NCI-H460 (cell line): ENCODE measurements at regions not wholly inside any gene's neighbourhood (a gene's known extent, or its start where the extent isn't known, plus 50 kb on each side); places are given as distances from the start of the nearest gene placed in this dataset.
"Not testable (repeated sequence)": the region's sequence is repeated elsewhere in the genome, so short reads cannot be mapped to it uniquely, and the experiment has no call there.

ENCODE experiments used
- DNase-seq: peaks from one replicate; pipeline ENCODE4 v3.0.0-alpha.2; 2016; ENCODE audit warnings: low read depth; ENCODE audit errors: extremely low read depth

GRCh38 chr10:23543691-23544380 lies 105.0 kb downstream of the OTUD1 start:
- DNase-seq = no peak

- not testable (repeated sequence) for DNase-seq
Measured at GRCh38 chr10:23545866-23546265, 107.0 kb downstream of the OTUD1 start.

DNA sequence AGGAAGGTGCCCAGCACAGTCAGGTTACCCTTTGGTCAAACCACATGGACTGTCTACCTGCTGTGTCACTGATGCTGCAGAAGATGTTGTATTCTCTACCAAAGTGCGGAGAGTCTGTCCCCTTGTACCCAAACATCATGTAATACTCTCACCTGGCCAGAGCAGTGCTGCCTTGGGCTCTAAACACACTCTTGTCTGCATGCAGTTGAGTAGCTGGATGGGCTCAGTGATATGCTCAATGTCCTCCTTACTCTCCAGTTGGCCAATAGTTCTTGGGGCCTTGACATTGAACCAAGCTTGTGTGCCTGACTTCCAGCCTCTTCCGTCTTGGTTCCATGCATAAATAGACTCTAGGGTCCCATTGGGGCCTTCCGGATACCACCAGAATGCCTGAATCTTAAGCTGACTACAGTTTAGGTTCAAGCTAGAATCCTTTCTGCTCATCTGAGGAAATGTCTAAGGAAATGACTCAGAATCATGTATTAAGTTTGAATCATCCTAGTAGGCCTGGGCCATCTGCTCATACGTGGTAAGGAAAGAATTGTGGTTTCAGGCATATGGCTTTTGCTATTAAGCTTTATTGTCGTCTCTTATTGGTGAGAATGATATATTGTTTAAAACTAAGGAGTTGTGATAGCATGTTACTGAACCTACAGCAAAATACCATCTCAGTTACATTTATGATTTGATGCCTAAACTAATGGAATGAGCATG lies 118.0 kb downstream of the OTUD1 start:
- DNase-seq = no peak

DNA sequence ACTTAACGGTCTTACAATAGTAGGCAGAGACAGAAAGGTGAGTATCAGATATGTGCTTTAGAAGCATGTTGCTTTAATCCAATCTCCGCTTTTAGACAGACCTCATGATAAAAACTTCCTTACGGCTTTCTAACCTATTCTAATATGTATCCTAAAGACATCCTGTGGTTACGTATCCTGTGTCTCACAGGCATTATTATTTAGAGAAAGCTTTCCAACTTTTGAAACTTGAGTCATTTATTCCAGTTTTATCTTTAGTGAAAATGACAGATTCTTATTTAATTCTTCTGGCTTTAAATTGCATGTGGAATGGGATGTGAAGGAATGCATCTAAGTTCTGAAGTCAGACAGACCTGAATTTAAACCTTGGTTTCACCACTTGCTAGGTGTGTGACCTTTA lies 118.9 kb downstream of the OTUD1 start:
- no peak for DNase-seq

GRCh38 chr10:23558361-23558799 lies 119.5 kb downstream of the OTUD1 start:
- DNase-seq = no peak

GRCh38 chr10:23568996-23569395 lies 130.1 kb downstream of the OTUD1 start:
- no peak for DNase-seq

DNA sequence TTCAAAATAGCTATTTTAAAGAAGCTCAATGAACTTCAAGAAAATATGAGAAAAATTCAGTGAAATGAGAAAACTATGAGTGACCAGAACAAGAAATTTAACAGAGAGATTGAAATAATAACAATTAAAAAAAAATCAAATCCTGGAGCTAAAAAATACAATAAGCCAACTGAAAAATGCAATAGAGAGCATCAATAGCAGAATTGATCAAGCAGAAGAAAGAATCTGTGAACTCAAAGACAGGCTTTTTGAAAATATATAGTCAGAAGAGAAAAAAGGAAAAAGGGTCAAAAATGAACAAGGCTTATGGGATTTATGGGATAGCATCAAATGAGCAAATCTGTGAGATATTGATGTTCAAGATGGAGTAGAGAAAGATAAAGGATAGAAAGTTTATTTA lies 133.0 kb downstream of the OTUD1 start:
- no peak for DNase-seq

DNA sequence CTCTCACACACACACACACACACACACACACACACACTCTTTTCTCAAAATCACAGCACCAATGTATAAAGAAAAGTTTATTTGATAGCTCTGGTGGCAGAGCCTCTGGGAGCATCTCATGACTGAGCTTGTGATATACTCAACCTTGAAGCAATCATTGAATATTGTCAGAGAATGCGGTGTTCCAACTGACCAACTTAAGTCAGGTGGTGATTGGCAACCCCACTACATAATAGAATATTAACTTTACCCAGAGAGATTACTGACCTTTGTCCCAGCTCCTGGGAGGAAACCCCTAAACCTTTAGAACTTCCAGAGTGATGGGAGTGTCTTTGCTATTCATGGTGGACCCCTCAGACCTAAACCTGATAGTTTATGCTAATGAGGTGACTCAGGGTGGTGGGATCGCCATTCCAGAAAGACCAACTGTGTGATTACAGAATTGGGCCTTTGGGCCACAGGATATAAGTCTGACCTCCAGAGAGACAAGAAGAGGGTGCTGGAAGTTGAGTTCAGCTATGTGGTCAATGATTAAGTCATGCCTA lies 143.1 kb downstream of the OTUD1 start:
- DNase-seq = no peak

- DNase-seq = no peak
Measured at GRCh38 chr10:23584396-23584795, 145.5 kb downstream of the OTUD1 start.

- DNase-seq = no peak
Measured at GRCh38 chr10:23585186-23585585, 146.3 kb downstream of the OTUD1 start.

DNA sequence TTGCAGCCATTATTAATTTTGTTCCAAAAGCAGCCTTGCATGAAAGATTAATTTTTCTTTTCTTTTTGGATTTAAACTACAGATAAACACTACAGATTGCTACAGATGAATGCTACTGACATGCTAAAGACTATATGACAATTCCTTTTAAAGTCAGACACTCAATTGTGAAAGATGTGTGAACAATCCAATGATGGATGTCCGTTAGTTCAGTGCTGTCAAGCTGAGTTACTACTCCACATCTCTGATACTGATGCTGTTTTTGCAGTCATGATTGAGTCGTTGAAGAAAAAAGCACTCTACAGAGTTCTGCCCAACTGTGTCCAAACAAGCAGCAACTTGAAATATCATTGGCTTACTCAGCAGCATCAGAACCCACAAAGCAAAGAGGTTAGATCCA lies 146.8 kb downstream of the OTUD1 start:
- no peak for DNase-seq

DNA sequence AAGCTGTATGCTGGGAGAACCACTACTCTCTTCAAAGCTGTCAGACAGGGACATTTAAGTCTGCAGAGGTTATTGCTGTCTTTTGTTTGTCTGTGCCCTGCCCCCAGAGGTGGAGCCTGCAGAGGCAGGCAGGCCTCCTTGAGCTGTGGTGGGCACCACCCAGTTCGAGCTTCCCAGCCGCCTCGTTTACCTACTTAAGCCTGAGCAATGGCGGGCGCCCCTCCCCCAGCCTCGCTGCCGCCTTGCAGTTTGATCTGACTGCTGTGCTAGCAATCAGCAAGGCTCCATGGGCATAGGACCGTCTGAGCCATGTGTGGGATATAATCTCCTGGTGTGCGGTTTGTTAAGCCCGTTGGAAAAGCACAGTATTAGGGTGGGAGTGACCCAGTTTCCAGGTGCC lies 156.4 kb downstream of the OTUD1 start:
- DNase-seq = not testable (repeated sequence)

- no peak for DNase-seq
Measured at GRCh38 chr10:23604613-23605012, 165.7 kb downstream of the OTUD1 start.

GRCh38 chr10:23606456-23606855 lies 167.6 kb downstream of the OTUD1 start:
- DNase-seq = no peak

- DNase-seq = no peak
Measured at GRCh38 chr10:23608926-23609325, 170.1 kb downstream of the OTUD1 start.

DNA sequence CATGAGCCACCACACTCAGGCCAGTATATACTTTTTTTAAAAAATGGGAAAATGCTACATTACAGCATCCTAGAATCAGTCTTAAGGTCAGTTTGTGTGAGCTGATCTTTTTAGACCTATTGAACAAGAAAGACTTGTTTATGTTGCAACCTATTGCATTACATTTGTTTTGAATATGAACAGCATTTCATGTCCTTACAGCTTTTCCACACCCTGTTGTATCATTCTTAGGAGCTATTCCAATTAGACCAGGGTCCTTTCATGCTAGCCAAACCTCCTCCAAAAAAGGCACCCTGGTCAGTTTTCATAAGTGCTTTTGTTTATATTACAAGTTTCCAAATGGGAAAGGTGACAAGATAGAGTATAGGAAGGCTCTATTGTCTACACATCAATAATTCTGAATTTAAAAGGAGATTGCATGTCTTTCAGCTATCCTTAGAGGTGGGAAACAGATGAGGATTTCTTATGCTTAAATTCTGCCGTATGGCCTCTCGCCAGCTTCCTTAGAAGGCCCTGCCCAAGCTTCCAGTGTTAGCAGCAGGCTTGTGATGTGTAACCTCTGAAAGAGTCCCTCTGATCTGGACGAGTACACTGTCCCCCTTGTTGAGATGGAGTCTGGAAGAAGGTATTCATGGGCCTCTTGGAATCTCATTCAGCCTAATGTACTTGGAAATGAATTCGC lies 171.9 kb downstream of the OTUD1 start:
- no peak for DNase-seq

- no peak for DNase-seq
Measured at GRCh38 chr10:23611308-23612029, 172.6 kb downstream of the OTUD1 start.

DNA sequence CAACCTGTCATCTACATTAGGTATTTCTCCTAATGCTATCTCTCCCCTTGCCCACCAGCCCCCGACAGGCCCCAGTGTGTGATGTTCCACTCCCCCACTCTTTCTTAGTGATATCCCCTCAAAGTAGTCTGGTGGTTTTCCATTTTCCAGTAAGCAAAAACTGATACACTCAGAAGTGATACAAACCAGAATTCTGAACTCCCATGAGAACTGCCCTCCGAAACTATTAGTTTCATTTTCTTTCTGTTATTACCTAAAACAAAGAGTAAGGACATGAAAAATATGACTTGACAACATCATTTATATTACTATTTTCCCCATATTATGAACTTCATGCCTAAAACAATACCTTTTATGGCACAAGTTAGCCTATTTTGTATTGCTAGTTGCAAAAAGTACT lies 175.0 kb downstream of the OTUD1 start:
- no peak for DNase-seq

GRCh38 chr10:23614483-23614882 lies 175.6 kb downstream of the OTUD1 start:
- no peak for DNase-seq

GRCh38 chr10:23630376-23630775 lies 191.5 kb downstream of the OTUD1 start:
- no peak for DNase-seq

- DNase-seq = no peak
Measured at GRCh38 chr10:23630885-23631284, 192.0 kb downstream of the OTUD1 start.
